Stimulated activated CD8-positive, alpha-beta memory T cell treated with anti-CD3 and anti-CD28 coated beads, Interleukin-2, amount 100 ng/mL, for 48 hours (primary cell): ENCODE measurements at regions not wholly inside any gene's neighbourhood (a gene's known extent, or its start where the extent isn't known, plus 50 kb on each side); places are given as distances from the start of the nearest gene placed in this dataset.

Experiments
- DNase-seq, 2 donors: peaks; one replicate each; pipeline ENCODE4 v3.0.0-alpha.2; 2020; ENCODE audit warnings: low read depth in 2 of 2

- DNase-seq: no peak
These were observed 301.0 kb downstream of the DOCK8 start for GRCh38 chr9:515665-516064.

GRCh38 chr9:517993-518392 lies 303.3 kb downstream of the DOCK8 start:
- no peak for DNase-seq

DNA sequence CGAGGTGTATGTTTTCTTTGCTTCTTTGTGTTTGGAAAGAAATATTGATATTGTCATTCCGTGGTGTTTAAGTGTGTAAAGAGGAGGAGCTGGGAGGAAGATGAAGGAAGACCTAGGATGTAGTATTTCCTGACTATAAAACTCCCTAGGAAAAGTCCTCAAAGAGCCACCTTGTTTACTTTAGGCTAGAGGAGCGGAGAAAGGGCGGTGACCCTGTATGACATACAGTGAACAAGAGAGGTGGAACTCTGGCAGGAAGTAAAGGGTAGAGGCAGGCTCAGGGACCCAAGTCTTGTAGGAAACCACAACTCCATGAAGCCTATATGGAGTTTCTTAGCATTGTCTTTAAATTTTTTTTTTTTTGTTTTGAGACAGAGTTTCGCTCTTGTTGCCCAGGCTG lies 303.9 kb downstream of the DOCK8 start:
- DNase-seq: no peak

DNA sequence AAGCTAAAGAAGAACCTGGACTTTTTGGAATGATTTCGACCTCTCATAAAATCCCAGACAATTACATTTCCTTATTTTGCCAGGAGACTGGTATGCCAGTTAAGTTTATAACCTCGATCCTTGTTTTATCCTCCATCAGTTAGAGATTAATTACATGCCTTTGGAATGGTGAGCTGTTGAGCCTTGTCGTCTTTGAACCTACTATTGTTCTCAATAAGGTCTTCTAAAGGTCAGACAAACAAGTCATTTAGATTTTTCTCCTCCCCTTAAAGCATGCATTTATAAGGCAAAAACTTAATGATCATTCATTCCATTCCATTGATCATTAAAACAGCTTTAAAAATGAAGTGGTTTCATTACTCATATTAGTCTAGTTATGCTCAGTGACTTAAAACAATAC lies 304.9 kb downstream of the DOCK8 start:
- DNase-seq: no peak

DNA sequence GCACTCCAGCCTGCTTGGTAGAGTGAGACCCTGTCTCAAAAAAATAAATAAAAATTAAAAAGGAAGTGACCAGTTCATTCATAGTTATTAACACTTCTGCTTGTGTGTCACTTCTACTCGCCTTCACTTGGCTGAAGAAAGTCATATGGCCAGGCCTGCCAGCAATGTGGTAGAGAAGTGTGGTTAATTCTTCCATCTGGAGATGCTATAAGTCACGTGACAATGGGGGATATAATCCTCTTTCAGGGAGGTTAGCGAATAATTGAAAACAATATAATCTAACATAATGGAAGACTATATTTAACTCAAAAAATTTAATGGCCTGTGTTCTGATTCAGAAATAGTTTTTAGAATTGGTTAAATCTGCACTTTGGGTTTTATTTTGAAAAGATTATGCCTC lies 305.6 kb downstream of the DOCK8 start:
- no peak for DNase-seq

DNA sequence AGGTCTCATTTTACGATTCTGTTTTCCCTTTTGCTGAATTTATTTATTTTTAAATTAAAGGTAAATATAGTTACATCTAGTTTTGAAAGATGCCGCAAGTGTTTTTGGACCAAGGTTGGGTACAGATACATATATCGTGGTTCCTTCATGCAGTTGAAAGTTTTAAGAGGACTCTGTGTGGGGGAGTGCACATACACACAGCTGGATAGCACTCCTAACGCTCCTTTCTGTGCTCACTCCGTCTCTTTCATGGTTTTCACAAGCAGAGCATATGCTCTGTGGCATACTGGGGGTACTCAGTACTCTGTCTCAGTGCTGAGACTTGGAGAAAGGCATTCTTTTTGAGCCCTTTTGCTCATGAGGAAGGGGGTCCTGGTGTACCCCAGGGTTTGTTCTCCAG lies 307.5 kb downstream of the DOCK8 start:
- no peak for DNase-seq

GRCh38 chr9:522658-523057 lies 308.0 kb downstream of the DOCK8 start:
- DNase-seq: no peak

- DNase-seq: no peak
These were observed 308.8 kb downstream of the DOCK8 start for GRCh38 chr9:523444-523843.

- DNase-seq: no peak
These were observed 309.3 kb downstream of the DOCK8 start for GRCh38 chr9:524008-524407.

DNA sequence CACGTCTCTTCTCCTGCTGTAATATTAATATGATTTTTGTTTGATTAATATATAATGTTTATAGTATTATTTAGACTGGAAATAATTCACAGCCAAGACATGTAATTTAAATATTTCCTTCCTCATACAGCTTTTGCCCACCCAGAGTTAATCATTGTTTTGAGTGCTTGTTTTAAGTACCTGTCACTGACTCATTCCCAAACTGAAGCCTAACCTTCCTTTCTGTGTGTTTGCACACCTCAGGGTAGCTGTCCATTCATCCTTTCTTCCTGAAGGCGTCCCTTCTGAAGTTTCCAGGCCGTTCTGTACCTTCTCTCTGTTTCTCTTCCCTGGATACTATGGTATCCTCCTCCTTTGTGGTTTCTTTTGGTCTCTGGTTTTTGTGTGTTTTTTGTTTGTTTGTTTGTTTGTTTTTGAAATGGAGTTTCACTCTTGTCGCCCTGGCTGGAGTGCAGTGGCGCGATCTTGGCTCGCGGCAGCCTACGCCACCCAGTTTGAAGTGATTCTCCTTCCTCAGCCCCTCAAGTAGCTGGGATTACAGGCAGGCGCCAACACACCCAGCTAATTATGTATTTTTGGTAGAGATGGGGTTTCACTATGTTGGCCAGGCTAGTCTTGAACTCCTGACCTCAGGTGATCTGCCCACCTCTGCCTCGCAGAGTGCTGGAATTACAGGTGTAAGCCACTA lies 312.4 kb downstream of the DOCK8 start:
- DNase-seq: no peak

DNA sequence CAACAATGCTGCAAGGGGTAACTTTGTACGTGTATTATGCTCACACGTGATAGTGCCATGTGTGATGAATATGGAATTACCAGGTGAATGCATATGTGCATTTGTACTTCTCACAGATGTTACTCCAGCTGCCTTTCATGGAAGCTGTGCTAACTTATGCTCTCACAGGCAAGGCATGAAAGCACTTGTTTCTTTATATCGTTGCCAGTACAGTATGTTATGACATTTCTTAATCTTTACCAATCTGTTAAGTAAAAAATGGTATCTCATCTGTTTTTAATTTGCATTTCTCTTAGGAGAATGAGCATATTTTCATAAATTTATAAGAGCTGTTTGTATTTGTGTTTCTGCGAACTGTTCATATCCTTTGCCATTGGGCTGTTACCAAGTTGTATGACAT lies 311.8 kb upstream of the DMRT1 start:
- DNase-seq: no peak

DNA sequence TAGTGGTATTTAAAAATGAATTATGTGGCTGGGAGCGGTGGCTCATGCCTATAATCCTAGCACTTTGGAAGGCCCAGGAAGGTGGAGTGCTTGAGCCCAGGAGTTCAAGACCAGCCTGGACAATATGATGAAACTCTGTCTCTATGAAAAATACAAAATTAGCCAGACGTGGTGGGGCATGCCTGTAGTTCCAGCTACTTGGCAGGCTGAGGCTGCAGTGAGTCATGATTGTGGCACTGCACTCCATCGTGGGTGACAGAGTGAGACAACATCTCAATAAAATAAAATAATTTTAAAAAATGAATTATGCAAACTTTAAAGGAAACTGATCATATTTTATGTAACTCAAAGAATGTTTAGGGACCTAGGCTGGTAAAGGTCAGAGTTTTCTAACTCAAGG lies 310.8 kb upstream of the DMRT1 start:
- DNase-seq: no peak

GRCh38 chr9:532707-533106 lies 308.8 kb upstream of the DMRT1 start:
- no peak for DNase-seq

DNA sequence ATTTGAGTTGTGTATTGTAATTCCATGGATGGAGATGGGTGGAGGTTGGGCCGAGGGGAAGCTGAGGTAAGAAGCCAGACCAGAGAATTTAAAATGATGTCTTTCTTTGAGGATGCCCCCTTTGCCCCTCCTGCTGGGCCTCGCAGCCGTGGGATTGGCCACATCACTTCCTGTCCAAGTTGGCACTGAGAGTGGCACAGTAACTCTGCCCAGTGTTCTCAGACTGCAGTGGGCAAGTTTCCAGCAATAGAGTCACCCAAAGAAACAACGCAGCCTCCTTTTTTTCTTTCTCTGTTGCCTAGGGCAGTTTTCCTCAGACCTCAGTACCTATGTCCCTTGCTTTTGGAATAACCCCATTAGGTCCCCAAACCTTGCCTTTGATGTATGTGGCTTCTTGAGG lies 306.6 kb upstream of the DMRT1 start:
- no peak for DNase-seq

DNA sequence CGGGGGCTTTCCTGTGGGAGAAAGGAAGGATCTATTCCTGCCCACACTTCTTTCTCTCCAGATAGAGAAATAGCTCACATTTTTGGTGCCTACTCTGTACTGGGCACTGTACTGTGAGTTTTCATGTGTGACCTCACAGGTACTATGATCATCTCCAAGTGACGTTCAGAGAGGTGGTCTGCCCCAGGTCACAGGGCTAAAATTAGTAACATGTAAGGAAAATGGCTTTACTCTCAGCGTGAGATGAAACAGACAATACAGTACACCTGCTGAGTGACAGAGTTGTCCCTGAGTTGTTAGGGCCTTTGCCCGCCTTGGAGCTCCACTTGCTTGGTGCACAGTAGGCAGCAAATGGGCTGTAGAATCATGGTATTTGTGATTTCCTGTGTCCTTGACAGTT lies 306.1 kb upstream of the DMRT1 start:
- DNase-seq: no peak

- no peak for DNase-seq
These were observed 304.6 kb upstream of the DMRT1 start for GRCh38 chr9:536597-537511.

DNA sequence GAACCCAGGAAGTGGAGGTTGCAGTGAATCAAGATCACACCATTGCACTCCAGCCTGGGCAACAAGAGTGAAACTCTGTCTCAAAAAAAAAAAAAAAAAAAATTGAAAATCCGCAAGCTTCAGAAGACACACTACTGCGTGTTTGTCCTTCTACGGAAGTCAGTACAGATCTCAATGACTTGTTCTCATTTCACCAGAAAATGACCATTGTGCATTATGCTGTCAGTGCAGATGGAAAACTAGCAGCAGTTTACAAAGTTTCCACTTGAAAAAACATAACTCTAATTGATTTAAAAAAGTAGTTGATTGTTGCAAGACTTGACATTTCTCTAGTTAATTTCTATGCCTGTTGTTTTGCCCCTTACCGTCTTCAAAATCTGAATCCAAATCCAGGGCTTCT lies 298.0 kb upstream of the DMRT1 start:
- DNase-seq: no peak

- no peak for DNase-seq
These were observed 296.0 kb upstream of the DMRT1 start for GRCh38 chr9:545480-545879.

- DNase-seq: no peak
These were observed 295.3 kb upstream of the DMRT1 start for GRCh38 chr9:546235-546634.

- no peak for DNase-seq
These were observed 294.7 kb upstream of the DMRT1 start for GRCh38 chr9:546797-547223.

DNA sequence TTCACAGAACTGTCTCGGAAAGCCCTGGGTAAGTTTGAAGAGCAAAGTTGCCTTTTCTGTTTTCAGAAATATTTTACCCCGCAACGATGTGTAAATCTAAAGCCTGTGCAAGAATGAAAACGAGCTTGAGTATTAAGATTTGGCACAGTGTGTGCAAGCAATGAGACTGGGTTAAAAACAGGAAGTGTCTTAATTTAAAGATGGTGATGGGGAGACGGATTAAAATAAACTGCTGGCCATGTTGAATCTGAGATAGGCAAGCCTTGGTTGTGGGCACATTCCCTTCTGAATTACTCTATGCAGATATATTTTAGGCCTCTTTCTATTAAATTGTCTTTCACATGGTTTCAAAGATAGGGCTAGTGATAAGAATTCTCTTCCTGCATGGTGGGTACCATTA lies 294.2 kb upstream of the DMRT1 start:
- DNase-seq: no peak

DNA sequence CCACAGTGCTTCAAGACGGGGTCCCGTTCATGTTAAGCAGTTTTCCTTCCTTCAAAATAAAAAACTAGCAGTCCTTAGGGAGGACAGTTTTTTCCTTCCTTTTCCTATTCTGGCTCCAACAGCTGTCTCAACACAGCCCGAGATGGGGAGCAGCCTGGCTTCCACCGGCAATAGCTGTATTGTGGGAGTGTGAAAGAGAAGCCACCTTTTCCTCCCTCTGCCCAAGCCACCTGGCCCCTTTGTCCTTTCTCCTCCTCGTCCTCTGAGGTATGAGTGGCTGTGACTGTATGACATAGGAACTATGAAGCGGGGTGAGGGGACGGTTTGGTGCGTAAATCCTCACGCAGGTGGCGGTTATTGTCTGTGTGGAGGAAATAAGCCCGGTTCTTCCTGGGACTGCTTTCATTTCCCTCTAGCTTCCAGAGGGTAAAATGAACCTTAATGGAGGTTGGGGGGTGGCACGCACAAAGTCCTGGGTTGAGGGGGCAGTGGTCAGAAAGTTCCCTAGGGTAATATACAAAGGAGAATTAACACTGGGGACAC lies 292.0 kb upstream of the DMRT1 start:
- DNase-seq: no peak

- no peak for DNase-seq
These were observed 291.2 kb upstream of the DMRT1 start for GRCh38 chr9:550333-550732.
